Amniotic epithelial cell (primary cell): ENCODE measurements at regions not wholly inside any gene's neighbourhood (a gene's known extent, or its start where the extent isn't known, plus 50 kb on each side); places are given as distances from the start of the nearest gene placed in this dataset.
"Not testable (repeated sequence)": the region's sequence is repeated elsewhere in the genome, so short reads cannot be mapped to it uniquely, and the experiment has no call there.

Experiments used
- DNase-seq: peaks from one replicate; pipeline ENCODE4 v3.0.0-alpha.2; 2010; ENCODE audit warnings: low read depth

DNA sequence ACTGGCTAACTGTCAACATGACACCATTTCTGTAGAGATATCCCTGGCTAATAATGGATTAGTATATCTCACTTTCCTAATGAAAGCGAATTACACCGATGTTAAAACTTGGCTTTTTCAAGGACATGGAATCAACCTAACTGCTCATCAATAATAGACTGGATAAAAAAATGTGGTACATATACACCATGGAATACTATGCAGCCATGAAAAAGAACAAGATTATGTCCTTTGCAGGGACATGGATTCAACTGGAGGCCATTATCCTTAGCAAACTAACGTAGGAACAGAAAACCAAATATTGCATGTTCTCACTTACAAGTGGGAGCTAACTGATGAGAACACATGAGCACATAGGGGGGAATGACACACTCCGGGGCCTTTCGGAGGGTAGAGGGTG, 62.6 kb downstream of the ZIC1 start:
- no peak for DNase-seq

DNA sequence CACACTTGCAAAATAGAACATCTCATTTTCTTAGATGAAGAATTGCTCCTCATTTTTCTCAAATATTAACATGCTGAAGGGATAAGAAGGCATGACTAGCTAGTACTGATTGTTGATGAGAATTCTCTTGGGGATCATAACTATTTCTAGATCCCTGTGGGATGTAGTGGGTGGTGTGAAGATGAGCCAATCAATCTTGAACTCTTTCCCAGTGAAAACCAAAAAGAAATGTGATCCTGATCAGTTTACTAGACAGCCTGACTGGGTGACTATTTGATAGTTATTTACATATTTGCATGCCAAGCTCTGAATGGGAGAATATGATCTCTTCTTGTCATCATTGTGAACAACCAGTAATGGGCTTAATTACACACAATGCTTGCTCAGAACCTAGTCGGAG, 63.7 kb downstream of the ZIC1 start:
- DNase-seq, result no peak

DNA sequence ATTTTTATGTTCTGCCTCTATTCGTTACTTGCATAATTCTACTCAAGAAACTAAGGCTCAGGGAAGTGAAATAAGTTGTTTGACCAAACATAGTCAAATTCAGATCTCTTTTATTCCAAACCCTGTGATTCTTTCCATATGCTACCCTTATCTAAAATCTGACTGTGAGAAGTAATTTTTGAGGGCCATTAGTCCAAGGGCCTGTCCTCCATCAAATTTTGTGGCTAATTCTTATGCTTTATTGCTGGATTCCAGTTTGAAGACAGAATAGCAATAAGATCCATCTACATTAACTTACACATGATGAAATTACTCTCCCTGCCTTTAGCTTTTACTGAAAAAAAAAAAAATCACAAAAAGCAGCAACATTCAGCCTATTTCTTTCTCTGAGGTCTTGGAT, 74.0 kb downstream of the ZIC1 start:
- no peak for DNase-seq

DNA sequence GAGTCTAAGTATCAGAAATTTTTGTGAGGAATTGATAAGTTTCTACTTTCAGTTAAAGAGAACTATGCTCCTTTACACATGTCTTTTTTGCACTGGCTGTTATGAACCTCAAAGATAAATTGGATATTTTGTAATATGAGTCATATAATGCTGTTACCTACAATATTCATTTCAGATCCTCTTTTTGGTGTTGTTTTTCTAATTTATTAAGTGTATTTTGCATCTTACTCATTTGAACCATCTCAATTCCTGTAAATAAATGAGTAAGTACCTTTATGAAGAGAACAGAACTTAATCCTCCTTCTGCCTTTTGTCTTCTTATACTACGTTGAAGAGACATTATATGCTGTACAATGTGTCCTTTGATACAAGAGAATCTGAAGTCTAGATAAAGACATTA, 74.4 kb downstream of the ZIC1 start:
- no peak for DNase-seq

DNA sequence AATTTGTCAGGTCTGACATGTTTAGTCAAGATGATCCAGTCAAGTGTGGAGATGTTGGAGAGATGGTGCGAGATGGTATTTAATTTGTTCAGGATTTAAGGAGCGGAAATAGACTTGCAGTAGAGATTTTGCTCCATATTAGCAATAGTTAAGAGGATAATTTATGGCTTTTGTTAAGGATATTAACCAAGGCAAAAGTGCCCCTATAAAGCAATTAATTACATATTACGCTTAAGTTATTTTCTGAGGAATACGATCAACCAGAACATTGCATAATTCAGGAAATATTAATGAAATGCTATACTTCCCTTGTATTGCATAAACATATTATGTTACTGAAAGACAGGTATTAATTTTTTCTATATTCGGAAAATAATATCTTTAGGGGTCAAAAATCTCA, 83.9 kb downstream of the ZIC1 start:
- no peak for DNase-seq

DNA sequence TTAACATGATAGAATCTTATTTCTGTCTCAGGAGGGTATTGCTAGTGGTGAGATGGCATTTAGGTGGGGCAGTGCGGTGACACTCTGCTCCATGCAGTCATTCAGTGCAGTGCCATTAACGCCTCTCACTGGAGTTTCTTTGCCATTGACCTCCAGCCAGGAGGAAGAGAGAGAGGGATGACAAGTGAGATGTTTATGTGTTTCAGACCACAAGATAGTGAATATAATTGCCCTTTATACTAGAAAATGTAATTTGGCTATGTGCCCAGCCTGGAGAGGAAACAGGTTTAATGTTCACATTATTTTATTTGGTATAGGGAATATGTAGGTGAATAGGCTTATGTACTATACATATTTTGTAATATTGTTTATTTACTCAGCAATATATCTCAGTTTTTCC, 84.5 kb downstream of the ZIC1 start:
- DNase-seq, result no peak

DNA sequence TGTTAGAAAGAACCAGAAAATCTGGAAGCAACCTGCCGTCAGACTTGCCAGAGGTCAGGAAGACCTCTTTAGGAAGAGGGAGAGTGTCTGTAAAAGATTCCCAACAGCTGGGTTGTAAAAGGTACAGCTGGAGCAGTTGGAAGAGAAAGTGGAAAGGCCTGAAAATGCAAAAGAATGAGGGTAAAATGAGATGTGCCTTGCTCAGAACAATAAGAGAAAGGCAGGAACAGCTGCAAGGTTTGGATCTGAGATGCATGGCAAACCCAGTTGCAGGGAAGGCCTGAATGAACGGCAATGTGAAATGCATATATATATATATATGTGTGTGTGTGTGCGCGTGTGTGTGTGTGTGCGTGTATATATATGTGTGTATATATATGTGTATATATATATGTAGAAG, 88.1 kb downstream of the ZIC1 start:
- no peak for DNase-seq

DNA sequence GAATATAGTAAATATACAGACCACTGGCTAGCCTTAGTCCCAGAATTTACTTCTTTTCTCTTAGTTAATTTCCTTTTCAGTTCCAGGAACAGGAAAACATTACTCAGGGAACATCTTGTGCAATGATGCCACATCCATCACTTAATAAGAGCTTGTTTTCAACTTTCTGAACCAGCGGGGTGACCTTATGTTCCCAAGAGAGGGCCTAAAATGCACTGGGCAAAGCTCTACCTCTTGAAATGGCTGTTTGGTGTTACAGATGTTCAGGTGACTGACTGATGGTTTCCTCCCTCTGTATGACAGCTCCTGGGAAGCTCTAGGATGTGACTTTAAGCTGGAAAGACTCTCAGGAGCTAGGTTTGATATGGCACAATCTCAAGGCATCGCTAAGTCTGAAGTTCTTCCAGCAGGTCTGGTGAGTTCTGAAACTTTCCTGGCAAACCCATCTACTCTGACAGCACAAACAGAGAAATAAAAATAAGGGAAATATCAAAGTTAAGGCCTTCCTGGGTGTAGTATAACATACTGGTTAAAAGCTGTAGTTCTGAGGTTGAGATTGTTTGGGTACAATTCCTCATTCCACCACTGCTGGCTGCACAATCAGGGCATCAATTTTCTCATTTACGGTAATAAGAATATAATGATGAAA, 98.6 kb downstream of the ZIC1 start:
- DNase-seq, result peak; percentile 21

DNA sequence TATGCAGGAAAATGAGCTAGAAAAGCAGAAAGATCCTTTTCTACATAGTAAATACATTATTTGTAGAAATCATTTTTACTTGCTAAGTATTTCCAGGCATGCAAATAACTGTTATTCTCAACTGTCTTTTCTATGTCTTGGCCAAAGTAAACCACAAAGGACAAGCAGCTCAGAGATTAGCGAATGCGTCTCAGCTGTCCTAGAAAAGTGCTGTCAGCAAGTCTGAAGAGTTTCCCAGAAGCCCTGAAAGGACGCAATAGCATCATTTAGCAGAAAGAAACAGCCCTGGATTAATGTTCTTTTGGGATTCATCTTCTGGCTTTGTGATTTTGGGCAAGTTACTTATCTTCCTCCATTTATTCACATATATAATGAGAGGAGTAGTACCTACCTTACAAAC, 100.3 kb downstream of the ZIC1 start:
- no peak for DNase-seq

DNA sequence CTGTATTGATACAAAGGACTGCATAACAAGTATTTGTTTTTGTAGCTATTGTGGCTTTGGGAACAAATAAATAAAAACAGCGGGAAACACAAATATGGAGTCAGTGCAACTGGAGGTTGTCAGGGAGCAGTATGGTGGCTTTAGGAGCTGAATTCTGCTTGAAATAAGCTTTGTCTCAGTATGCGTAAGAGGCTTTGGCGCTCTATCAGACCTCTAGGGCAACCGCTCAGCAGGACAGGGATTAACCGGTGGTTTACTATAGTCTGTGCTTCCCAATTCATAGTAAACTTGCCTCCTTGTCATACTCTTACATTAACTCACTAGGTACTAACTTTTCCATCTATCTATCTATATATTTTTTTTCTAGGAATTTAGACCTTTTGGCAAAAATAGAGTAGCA, 104.6 kb downstream of the ZIC1 start:
- no peak for DNase-seq

DNA sequence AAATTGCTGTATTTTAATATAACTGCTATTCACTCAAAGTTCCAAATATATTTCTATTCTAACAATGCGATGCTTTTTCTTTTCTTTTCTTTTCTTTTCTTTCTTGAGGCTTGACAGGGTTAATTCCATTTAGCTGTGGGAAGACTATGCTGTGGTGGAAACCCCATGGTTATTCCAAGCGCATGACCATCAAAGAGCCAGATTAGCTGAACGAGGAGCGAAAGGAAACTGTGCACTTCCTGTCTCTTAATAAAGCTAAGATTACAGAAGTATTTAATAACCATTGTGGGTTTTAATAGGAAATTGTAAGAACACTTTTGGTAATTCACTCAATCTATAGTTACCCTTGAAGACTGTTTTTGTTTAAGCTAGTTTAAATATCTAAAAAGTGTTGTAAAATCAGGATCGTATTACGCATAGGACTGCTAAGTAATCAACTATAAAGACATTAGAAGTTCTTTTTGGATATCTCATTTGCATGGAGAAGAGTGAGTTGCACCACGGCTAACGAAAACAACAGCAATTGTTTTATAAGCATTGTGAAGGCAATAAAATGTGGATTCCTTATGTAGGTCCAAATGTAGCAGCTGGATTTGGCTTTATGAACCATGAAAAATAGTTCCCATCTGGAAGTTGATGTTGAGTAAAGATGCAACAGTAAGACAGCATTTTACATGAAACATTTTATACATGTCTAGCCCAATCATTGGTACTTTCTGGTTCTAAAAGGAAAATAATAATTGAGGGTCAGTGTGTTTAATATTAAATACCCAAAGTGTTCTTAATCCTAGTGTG, 105.4 kb downstream of the ZIC1 start:
- no peak for DNase-seq

DNA sequence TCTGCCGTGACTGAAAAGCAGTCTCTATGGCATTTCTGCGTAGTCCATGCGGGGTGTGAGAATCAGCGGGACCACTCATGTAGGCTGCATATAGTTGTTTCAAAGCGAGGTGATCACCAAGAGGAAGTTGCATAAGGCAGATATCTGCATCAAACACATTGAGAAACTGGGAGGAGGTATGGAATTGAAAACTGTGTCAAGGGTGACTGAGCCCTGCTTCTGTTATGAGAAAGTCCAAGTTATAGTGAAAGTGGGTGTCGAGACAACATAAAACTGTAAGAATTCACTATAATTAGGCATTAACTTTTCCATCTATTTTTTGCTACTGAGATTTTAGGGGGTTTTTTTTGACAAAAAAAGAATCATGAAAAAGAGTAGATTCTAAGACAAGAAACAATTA, 109.3 kb downstream of the ZIC1 start:
- no peak for DNase-seq

DNA sequence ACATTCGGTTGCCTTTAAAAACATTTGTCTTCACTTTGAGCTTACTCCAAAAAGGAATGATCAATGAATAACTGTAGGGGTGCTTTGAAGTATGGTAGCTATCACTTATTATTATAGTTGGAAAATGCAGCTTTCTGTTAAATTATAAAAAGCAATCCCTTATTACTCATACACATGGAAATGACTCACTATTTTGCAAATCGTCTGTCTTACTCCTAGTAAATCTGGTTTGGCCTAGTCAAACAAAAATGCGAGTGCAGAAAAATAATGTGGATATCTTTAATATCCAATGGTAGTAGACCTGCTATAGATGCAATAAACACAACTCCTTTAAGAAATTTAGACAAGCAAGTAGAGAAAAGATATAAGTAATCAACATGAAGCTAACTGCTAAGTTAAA, 112.5 kb downstream of the ZIC1 start:
- DNase-seq, result peak; percentile 12

DNA sequence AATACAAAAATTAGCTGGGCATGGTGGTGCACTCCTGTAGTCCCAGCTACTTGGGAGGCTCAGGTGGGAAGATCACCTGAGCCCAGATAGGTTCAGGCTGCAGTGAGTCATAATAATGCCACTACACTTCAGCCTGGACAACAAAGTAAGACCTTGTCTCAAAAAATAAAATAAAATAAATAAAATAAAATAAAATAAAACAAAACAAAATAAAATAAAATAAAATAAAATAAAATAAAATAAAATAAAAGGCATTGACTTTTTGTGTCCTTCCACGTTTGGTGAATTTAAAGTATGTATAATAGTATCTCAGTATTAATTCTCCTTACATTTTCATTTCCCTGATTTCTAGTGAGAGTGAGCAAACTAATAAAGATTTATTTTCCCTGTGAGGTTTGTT, 113.6 kb downstream of the ZIC1 start:
- DNase-seq, result not testable (repeated sequence)

DNA sequence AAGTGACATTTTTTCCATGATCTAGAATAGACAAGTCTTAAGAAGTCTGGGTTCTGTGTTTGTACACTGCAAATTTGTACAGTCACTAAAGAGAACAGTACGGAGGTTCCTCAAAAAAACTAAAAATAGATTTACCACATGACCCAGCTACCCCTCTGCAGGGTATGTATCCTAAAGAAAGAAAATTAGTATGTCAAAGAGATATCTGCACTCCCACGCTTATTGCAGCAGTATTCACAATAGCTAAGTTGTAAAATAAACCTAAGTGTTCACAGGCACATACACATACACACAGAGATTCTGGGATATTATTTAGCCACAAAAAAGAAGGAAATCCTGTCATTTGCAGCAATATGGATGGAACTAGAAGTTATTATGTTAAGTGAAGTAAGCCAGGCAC, 120.4 kb downstream of the ZIC1 start:
- no peak for DNase-seq

DNA sequence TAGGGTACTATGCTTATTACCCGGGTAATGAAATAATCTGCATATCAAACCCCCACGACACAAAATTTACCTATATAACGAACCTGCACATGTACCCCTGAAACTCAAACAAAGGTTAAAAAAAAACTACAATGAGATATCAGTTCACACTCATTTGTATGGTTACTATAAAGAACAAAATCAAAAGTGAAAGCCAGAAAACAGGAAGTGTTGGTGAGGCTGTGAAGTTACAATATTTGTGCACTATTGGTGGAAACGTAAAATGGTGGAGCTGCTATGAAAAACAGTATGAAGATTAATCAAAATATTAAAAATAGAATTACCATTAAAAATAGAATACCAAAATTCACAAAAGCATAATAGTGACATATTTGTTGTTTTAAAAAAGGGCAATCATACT, 128.9 kb downstream of the ZIC1 start:
- no peak for DNase-seq

DNA sequence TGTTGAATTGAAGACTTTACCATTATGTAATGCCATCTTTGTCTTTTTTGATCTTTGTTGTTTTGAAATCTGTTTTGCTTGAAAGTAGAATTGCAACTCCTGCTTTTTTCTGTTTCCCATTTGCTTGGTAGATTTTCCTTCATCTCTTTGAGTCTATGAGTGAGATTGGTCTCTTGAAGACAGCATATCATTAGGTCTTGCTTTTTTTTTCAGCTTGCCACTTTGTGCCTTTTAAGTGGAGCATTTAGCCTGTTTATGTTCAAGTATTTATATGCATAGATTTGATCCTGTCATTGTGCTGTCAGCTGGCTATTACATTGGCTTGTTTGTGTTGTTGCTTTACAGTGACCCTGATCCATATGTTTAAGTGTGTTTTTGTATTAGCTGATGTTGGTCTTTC, 131.8 kb downstream of the ZIC1 start:
- DNase-seq, result no peak

DNA sequence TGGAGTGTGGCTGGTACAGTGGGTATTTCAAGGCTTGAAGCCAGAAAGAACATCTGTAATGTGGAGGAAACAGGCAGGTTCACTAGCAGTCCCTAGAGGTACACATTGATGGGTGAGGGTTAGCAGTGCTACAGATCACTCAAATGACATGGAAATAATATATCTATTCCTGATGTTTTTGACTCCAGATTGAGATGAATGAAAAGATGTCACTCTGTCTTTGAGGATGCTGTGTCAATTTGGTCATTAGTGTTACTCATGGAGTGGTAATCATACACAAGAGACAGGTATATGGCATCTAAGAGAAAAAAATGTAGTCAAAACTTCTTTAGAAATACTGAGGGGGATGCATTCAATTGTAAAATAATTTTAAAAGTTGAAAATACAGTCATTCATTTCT, 135.1 kb downstream of the ZIC1 start:
- no peak for DNase-seq

DNA sequence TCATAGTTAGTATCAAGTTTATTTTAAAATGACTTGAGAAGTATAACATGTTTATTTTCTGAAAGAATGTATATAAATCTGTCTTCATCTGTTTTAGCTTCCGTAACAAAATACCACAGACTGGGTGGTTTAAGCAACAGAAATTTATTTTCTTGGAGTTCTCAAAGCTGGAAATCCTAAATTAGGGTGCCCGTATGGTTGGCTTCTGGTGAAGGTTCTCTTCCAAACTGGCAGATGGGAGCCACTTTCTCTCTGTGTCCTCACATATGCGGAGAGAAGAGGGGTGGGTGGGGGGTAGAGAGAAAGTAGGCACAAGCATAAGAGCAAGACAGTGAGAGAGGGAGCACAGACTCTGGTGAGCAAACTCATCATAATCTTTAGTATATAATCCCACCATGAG, 142.3 kb downstream of the ZIC1 start:
- DNase-seq, result no peak

DNA sequence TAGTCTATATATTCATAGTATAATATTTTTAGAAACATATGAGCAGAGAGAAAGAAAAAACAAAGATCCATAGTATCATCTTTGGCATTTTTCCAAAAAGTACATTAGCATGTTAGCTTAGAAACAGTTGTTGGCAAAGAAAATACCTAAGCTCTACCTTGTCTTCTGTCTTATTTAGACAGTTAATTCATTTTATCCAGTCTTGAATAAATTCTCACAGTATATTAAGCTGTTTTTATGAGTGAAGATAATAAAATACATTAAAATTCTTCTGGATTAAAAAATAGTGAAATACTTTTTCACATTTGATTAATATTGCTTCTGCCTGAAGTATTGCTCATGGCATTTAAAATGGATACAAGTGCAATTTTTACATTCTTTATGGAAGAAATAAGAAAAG, 145.2 kb downstream of the ZIC1 start:
- no peak for DNase-seq

DNA sequence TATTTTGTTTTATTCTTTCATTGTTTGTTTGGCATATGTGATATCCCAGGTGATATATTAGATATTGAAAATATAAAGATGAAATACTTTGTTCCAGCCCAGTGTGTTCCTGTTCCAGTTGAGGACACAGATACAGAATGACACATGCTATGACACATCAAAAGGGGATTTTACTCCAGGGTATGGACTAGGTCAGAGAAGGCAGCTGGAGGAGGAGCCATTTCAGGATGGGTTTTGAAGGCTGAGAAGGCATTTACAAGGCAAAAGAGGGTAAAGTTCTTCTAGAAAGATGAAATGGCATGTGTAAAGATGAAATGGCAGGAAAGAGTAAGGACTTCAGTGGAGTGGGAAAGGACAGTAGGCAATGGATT, 163.8 kb downstream of the ZIC1 start:
- no peak for DNase-seq

DNA sequence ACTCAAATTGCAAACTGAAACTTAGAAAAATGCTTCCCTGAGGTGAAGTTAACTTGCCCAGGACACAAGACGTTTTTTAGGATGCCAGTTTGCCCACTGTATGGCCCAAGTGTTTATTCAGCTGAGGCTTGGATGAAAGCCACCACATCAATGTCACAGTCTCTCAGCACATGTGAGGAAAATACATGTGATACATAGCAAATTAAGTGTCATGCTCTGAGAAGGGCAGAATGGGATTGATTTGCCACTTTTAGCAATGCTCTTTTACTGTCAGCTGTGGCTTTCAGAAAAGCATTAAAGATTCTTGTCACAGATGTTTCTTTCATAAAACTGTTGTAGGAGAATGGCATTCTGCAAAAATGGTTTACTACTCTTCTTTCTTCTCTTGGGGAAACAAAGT, 165.5 kb downstream of the ZIC1 start:
- no peak for DNase-seq

DNA sequence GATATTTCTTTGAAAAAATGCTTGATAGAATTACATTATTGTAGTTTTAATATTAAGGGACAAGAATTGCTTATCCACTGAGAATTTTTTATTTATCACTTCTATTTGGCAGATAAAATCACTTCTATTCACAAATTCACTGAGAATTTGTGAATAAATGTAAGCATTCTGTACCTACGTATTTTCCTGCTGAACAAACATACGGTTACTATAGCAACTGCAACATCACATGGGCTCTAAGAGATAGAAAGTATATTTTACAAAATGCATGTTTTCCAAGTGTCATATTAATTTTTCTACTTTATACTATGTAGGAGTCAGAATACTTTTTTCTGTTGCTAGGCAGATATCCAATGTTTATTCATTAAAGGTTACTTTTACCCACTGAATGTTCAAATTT, 166.2 kb downstream of the ZIC1 start:
- no peak for DNase-seq

DNA sequence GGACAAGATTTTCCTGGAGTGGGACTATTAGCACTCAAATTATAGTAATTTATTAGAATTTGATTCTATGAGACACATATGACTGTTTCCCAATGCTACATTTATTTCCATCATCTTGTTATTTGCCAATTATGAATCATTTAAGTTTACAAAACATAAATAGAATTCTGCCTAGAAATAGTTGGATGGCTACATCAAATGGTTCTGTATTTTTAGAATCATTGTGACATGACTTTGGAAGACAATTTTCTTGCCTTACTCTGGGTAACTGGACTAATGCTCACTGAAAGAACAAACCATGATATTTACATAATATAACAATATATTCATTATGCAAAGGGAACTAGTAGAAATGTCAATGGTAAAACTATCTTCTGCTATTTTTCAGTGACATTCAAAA, 173.5 kb downstream of the ZIC1 start:
- no peak for DNase-seq
